OCI-LY3 (cell line): ENCODE measurements at regions not wholly inside any gene's neighbourhood (a gene's known extent, or its start where the extent isn't known, plus 50 kb on each side); places are given as distances from the start of the nearest gene placed in this dataset.

Source experiments
- EZH2phosphoT487 ChIP-seq: fragments of 200-600 bp; shearing (Covaris generic); IDR thresholded peaks from 2 replicates; pipeline ENCODE4 v1.6.1; 2018; ENCODE audit warnings: antibody characterized with exemption, mixed run types, low read depth
- TF ChIP-seq, protein P1 (sequence below): fragments of 200-600, 300-600 bp; sonication (generic); IDR thresholded peaks from 2 replicates; pipeline ENCODE4 v1.5.1; 2014; ENCODE audit warnings: antibody characterized with exemption, low read length, low read depth

GRCh38 chr2:136342138-136342537 lies 224.2 kb upstream of the CXCR4 start:
- no peak for TF ChIP-seq EZH2phosphoT487
- TF ChIP-seq, protein P1, sequence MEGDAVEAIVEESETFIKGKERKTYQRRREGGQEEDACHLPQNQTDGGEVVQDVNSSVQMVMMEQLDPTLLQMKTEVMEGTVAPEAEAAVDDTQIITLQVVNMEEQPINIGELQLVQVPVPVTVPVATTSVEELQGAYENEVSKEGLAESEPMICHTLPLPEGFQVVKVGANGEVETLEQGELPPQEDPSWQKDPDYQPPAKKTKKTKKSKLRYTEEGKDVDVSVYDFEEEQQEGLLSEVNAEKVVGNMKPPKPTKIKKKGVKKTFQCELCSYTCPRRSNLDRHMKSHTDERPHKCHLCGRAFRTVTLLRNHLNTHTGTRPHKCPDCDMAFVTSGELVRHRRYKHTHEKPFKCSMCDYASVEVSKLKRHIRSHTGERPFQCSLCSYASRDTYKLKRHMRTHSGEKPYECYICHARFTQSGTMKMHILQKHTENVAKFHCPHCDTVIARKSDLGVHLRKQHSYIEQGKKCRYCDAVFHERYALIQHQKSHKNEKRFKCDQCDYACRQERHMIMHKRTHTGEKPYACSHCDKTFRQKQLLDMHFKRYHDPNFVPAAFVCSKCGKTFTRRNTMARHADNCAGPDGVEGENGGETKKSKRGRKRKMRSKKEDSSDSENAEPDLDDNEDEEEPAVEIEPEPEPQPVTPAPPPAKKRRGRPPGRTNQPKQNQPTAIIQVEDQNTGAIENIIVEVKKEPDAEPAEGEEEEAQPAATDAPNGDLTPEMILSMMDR, result no peak
